ENCODE measurements at regions not wholly inside any gene's neighbourhood (a gene's known extent, or its start where the extent isn't known, plus 50 kb on each side); places are given as distances from the start of the nearest gene placed in this dataset.

DNA sequence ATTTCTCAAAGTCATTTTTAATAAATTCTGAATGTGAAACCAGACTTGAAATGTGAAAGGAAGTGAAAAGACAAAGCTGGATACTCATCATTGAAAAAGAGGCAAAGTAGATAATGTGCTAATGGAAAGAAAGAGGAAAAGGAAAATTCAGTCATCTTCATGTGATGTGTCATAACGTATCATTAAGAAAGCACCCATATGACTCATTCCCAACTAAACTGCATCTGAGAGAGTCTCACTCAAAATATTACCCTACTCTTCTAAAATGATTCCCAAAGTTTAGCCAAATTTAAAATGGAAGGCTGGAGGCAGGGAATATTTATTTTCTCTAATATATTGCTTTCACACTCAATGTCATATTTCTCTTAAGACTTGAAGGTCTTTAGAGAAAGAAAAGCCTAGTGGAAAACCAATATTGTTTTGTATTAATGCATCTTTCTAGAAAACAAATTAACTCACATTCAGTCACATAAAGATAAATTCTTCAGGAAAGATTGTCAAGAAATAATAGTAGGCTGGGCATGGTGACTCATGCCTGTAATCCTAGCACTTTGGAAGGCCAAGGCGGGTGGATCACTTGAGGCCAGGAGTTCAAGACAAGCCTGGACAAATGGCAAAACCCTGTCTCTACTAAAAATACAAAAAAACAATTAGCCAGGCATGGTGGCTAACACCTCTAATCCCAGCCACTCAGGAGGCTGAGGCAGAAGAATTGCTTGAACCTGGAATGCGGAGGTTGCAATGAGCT, 129.9 kb downstream of the SLC30A10 start:
- DNase-seq: no peak

DNA sequence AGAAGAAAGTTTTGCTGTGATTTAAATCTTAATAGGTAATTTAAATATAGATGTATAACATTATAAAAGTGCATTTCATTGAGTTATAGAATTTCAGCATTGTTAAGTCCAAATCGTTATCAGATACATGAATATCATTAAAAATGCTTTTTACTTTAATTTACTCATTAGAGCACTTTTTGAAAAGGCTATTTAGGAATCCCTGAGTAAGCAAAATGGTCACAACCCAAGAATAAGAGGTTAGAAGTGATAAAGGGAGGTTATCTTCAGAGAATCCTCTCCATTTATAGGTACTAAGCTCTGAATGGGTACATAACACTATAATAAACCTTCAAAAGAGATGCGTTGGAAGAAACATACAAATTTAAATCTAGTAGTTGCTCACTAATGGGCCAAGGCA, 130.7 kb downstream of the SLC30A10 start:
- DNase-seq: no peak

DNA sequence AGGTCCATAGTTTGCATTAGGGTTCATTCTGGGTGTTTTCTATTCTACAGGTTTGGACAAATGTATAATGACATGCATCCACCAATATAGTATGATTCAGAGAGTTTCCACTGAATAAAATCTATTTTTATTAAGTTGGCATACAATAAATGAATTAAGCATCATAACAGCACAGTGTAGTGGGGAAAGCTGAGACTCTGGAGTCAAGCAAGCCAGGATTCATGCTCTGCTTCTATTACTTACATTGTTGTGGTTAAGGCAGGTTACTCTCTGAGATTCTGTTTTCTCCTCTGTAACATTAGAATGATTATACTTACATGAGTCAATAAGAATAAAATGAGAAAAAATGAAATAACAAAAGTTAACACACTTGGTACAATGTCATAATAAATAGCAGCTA, 131.3 kb downstream of the SLC30A10 start:
- no peak for DNase-seq

DNA sequence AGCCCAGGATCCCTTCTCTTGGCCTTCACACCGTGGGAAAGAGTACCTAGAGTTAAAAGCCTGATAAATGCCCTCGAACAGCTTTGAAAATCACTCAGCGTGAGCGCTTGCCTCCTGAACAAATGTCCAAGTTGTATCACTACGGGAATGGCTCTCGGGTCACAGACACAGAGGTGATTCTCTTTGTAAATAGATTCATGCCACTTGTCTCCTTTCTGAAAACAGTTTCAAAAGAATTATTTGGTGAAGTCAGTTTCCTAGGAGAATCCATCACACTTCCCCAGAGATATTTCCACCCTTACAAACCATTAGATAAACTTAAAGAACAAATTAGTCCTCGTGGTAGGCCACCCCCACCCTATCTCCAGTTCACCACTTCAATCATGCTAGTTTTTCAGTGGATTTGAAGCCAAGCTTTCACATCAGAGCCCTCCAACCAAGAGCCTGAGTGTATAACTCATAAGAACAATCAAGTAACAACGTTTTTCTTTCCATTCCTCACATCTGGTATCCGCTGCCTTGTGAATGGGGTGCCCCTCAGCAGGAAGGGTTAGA, 132.9 kb downstream of the SLC30A10 start:
- DNase-seq: no peak

DNA sequence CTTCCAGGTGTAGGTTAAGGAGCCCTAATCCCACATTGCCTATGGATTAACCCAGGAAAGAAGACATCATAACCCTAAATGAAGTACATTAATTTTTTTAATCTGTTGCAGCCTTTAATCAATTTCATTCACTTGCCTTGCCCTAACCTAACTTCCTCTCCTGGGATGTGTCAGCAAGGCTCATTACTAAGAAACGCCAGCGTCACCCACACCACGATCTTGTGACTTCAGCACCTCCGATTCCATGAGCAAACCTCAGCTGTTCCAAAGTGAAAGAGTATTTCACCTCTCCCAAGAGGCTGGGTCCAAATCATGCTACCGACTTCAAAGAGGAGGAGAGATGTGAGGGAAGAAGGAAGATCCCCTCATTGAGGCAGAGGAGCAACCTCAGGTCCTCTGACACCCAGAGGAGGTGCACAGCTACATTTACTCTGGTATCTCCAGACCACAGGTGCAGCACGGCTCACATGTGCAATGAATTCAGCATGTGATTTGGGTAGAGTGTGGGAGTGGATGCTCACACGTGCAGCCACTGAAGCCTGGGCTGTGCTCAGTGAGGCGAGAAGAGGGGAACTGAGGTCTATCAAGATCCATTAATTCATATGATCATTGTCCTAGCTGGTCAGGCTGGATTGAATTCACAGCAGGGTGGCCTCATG, 134.1 kb downstream of the SLC30A10 start:
- DNase-seq: no peak

DNA sequence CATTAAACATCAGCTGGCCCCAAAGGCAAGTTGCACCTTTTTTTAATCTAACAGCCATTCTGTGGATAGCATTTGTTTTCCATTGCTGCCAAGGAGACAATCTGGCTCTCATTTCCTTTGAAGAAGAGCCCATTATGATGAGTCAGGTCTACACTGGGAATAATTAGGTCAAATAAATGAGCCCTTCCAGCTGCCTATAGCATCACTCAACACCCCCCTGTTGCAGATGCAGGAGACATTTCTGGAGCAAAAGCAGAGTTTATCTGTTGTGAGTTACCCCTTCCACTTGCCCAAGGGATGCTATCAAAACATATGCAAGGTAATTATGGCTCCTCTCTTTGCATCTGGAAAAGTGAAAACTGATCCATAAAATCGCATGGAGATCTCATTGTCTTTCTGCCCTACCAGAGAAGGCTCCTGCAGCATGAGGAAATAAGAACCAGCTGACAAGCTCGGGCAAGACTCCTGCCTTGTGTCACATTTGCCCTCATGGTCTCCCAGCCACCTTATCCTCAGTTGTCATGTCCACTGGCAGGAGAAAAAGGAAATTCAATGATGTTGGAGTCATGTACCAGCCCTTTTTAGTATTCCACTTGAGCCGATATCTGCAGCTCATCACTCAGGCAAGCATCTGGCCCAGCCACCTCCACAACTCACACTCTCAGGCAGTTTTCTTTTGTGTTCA, 135.9 kb downstream of the SLC30A10 start:
- no peak for DNase-seq

DNA sequence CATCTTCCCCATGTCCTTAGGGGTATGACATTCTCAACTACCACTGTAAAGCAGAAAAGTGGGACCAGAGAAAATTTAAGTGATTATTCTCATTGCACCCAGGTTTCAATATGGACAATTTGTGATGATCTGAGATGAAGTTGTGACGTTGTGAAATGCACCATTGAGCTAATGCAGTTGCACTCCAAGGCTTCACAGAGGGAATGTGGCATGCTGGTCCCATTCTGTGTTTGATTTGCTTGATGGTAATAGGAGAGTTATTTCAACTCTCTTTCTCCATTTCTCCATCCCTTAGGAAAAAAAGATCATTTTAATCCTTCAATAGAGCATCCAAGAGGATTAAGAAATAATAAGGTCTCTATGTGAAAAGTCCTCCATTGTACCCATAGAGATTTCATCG, 136.6 kb downstream of the SLC30A10 start:
- DNase-seq: no peak

DNA sequence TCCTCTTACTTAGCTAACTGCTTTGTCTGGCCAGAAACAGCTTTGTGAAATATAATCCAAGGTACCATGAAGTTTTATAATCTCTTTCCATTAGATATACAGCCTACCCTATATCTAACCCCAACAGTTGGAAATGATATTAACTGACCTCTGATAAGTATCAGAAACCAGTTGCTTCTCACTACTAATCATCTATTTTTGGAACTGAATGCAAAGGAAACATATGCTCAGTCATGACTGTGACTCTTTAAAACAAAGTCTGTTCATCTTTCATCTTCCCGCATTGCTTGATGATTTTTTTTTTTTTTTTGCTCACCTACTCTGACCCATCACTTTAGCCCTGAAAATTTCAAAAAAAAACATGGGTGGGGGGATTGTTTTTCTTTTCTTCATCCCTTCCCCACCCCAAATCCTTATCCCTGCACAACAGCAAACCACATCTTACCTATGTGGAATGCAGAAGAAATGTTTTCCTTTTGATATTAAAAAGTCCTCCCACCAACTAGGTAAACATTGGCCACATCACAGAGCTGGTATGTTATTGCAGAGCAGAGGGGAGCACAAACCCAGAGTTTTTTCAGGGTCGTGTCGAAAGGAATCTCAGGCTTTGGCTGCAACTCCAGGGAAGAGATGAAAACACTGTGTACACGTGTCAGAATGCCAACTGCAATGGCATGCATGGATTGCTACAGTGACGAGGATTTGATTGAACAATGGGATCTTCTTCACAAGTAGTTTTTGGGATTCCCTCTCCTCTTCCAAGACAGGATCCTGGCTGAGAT, 137.3 kb downstream of the SLC30A10 start:
- DNase-seq: no peak

DNA sequence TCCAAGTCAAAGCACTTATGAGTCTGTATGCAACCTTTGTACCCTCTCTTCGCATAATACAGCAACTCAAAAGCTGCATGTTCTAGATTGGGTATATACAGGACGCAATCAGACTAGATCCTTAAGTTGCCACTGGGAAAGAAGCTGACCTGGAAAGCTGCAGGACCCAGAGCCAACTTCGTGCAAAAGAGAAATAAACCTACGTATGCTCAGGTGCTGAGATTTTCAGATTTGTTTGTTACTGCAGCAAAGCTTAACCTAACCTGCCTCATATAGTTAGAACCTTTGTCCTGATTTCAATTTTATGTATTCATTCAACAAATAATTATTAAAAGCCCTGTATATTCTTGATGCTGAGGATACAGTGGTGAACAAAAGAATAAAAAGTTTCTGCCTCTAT, 139.7 kb downstream of the SLC30A10 start:
- DNase-seq: no peak

DNA sequence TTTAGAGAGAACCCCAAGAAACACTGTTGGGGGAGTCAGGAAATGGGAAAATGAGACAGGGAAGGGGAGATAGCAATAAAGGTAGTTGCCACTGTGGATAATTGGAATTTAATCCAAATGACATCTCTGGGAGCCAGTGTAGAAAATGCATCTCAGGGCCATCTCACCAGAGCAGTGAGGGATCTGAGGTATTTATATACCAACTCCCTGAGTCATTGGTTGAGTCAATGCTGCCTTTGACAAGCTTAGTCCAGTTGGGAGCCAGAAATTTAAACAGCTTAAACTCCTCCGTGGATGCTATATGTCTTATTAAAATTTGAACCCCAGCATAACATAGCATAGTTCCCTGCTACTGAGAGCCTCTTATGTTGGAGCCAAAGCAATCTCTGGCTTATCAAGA, 140.3 kb downstream of the SLC30A10 start:
- no peak for DNase-seq

DNA sequence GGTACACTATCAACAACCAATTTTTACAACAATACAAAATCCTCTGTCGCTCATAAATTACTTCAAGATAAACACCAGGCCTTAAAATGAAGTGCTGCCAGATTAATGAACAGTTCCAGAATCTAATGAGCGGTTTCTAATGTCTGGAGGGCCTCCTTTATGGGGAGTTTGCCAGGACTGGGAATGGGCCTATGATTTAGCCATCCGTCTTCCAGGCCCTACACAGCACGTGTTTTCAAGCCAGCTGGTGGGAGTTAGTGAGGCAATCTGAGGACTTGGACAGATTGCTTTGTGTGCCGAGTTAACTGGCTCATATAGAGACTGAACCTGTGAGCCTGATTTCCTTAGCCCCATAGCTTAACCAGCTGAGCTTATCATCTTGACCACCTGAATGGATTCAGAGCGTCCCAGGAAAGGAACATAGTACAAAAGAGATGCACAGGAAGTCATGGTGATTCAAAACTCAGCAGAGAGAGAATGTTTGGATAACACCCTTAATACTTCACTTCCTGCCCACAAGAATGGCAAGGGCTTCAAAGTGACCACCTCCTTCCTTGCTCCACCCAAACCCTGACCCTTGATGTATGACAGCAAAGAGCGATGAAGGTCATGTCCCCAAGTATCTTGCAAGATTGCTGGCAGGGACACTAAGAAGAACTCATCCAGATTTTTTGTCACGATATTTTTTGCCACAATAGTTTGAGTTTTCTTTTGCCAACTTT, 143.5 kb downstream of the SLC30A10 start:
- DNase-seq: no peak

DNA sequence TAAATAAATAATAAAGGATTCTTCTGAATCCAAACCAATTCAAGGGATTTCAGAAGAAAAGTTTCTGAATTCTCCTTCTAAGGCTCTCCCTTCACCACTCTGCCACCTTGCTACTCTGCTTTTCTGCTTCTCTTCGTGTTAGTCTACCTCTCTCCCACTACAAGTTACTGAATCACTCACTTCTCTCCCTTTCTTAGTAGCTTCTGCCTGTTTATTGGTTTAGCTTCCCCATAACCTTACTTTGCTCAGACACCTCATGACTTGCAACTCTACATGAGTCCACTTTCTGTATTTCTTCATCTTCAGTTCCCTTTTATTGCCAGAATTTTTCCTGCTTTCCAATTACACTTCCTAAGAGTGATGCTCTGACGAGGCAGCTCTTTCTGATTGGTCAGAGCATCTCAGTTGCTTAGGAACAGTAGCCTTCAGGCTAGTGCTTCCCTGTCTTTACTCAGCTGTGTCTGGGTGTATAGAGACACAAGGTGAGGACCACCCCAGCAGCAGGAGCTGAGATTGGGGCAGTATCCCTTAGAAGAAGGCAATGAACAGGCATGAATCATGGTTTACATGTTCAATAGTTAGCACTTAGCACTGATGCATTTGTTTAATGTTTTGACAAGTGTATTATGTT, 144.6 kb downstream of the SLC30A10 start:
- DNase-seq: no peak

DNA sequence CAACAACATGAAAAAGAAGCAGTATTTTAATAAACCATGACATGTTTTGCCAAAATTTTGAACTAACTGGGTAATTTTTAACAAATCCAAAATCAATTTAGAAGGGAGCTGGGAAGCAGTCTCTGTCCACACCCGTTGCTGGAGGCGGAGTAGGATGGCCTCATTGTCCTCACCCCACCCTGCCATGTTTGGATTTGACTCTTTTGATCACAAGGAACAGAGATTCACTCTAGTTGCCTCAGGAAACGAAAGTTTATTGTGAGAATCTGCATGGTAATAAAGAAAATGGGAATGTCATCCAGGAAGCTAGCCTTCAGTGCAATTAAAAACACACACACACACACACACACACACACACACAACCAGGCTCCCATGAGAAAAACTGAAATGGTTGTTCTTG, 145.4 kb downstream of the SLC30A10 start:
- no peak for DNase-seq

DNA sequence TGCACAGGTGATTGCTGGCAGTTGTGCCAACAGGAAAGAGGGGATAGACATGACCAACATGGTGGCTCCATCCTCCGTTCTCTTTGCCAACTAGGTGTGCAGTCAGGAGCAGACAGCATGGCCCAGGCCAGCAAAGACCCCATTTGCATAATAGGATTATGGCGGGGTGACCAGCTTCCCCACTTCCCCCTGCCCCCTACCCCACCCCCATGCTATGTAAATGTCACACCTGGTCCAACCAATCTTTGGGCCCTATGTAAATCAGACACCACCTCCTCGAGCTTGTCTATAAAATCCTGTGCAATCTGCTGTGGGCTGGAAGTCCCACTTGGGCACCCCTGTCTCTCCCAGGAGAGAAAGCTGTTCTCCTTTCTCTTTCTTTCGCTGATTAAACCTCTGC, 146.0 kb downstream of the SLC30A10 start:
- DNase-seq: no peak

DNA sequence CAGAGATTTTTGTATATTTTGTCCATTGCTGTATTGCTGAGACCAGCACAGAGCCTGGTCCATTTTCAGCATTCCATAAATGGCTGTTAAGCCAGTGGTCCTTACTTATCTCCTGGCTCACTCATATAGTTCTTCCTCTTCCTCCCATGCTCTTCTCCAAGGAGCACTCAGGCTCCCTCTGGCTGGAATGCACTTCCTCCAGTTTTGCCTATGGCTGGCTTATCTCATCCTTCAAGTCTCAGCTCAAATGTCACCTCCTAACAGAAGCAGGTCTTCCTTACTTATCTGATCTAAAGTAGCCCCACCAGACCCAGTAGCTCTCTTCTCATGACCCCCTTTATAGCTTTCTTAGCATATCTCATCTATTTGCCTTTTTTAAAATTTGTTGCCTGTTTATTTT, 146.9 kb downstream of the SLC30A10 start:
- no peak for DNase-seq

DNA sequence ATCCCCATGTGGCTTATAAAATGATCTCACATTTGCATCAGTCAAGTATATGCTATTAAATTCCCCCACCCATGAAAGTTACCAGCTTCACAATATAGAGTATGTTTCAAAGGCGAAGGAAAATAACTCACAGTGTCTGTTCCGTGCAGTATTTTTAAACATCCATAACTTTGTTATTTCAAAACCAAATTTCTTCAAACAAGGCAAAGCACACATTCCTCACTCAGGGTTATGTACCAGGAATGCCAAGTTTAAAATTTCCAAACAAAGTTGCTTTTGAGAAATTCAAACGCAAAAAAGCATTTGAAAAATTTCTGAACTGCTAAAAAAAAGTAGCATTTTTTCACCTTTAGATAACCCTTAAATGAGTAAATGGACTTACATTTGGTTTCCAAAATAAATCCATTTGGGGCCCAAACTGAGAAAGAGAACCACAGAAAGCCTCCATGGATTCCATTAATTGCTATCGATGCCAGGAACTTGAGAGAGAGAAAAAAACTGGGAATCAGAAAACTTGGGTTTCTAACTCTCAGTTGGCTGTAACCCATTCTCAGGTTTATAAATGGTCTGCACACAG, 149.5 kb downstream of the SLC30A10 start:
- no peak for DNase-seq

DNA sequence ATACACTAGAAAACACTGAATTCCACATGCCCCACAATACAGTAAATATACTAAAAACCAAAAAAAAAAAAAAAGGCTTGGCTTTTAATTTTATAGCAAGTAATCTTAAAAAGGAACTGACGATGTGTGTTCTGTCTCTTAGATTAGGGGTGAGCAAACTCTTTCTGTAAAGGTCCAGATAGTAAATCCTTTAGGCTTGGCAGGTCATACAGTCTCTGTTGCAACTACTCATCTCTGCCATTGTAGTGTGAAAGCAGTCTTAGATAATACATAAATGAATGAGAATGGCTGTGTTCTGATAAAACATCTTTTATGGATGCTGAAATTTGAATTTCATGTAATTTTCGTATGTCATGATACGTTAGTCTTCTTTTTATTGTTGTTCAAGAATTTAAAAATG, 150.2 kb downstream of the SLC30A10 start:
- DNase-seq: no peak

DNA sequence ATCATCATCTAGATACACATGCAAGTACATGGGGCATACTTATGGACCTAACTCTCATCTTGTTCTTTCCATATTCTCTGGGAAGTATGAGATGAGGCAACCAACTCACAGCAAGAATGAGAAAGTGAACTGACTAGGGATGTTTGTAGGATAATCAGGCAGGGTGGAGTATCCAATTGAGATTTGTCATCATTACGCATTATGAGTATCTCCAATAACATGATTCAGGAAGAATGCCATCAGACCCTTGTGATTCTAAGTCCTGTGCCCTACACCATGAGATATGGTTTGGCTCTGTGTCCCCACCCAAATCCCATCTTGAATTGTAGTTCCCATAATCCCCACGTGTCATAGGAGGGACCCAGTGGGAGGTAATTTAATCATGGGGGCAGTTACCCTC, 154.0 kb downstream of the SLC30A10 start:
- DNase-seq: no peak

DNA sequence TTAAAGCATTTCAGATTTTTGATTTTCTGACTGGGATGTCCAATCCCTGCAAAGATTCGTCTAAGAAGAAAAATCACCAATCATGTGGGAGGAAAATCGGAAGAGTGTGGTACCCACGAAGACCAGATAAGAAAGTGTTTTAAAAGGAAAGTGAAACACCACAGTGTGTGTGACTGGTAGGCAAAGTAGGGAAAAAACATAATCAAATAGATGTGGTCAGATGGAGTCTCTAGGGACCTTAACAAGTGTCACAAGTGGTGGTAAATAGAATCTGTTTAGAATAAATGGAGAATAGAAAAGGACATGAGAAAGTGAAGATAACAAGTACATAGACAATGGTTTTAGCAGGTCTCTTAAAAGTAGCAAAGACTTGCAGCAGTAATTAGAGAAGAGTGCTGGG, 154.6 kb downstream of the SLC30A10 start:
- no peak for DNase-seq

DNA sequence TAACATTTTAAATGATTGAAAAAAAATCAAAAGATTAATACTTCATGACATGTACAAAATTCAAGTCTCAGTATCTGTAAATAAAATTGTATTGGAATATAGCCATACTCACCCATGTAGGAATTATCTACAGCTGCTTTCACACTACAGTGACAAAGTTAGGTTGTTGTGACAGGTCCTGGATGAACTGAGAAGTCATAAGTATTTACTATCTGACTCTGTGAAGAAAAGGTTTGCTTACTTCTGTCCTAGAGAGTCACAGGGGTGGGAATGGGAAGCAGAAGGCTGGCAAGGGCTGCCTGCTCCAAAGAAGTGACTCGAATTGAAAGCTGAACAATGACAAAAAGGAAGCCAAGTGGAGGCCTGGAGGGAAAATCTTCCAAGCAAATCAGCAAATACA, 155.2 kb downstream of the SLC30A10 start:
- no peak for DNase-seq

DNA sequence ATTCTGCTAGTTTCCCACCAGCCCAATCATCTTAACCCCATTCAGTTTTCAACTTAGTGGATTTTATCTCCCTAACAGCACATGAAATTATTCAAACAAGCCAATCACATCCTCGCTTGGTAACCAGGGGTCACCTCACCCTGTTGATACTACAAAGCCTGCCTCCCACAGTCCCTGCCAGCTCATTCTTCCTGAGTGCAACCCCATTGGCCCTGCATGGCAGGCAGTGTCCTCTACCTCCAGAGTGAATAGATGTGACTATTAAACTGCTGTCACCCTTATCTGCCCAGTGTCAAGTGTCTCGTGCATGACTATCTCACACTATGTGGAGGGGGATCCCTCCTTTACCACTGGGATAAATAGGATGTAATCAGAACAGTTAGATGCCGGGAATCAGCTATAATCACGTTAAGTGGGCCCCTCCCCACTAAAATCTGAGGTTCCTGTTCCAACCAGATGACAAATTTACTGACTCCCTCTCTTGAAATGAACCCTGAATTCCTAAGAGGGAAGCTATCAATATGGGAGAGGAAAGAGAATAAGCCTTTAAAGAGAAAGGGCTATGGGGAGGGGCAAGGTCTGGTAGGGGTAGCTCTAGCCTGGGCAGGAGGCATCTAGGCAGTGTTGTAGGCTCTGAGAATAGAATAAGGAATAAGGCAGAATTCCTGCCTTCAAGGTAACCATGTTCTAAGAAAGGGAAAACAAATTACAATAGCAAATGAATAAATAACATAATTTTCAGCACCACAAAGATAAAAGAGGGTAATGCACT, 155.9 kb downstream of the SLC30A10 start:
- no peak for DNase-seq

Measured in CD4-positive, alpha-beta T cell treated with Interleukin-21 for 1 hour (primary cell).